Activated effector memory CD4-positive, alpha-beta T cell treated with anti-CD3 and anti-CD28 coated beads, Interleukin-2, amount 50 U/mL, for 16 hours (primary cell): ENCODE measurements at regions not wholly inside any gene's neighbourhood (a gene's known extent, or its start where the extent isn't known, plus 50 kb on each side); places are given as distances from the start of the nearest gene placed in this dataset.

Experiments
- DNase-seq: peaks from one replicate; pipeline ENCODE4 v3.0.0-alpha.2; 2020

GRCh38 chr13:103772576-103772975 lies 706.4 kb upstream of the SLC10A2 start:
- DNase-seq = no peak

- DNase-seq = no peak
Measured at GRCh38 chr13:103762523-103762922, 696.3 kb upstream of the SLC10A2 start.

GRCh38 chr13:103759361-103759760 lies 693.1 kb upstream of the SLC10A2 start:
- no peak for DNase-seq

- no peak for DNase-seq
Measured at GRCh38 chr13:103758222-103758621, 692.0 kb upstream of the SLC10A2 start.

GRCh38 chr13:103757361-103757760 lies 691.1 kb upstream of the SLC10A2 start:
- DNase-seq = no peak

GRCh38 chr13:103754783-103755182 lies 688.6 kb upstream of the SLC10A2 start:
- DNase-seq = no peak

GRCh38 chr13:103734837-103735236 lies 668.6 kb upstream of the SLC10A2 start:
- DNase-seq = no peak

- no peak for DNase-seq
Measured at GRCh38 chr13:103731959-103732358, 665.7 kb upstream of the SLC10A2 start.

GRCh38 chr13:103730407-103730806 lies 664.2 kb upstream of the SLC10A2 start:
- DNase-seq = no peak

- DNase-seq = no peak
Measured at GRCh38 chr13:103726808-103727207, 660.6 kb upstream of the SLC10A2 start.

- DNase-seq = no peak
Measured at GRCh38 chr13:103716718-103717117, 650.5 kb upstream of the SLC10A2 start.

- no peak for DNase-seq
Measured at GRCh38 chr13:103715335-103715734, 649.1 kb upstream of the SLC10A2 start.

GRCh38 chr13:103703246-103703645 lies 637.0 kb upstream of the SLC10A2 start:
- no peak for DNase-seq

- no peak for DNase-seq
Measured at GRCh38 chr13:103698000-103698399, 631.8 kb upstream of the SLC10A2 start.

GRCh38 chr13:103695320-103695719 lies 629.1 kb upstream of the SLC10A2 start:
- DNase-seq = no peak

- no peak for DNase-seq
Measured at GRCh38 chr13:103694471-103694870, 628.3 kb upstream of the SLC10A2 start.

- DNase-seq = no peak
Measured at GRCh38 chr13:103694033-103694432, 627.8 kb upstream of the SLC10A2 start.

GRCh38 chr13:103692442-103692841 lies 626.2 kb upstream of the SLC10A2 start:
- no peak for DNase-seq

GRCh38 chr13:103676329-103676728 lies 610.1 kb upstream of the SLC10A2 start:
- DNase-seq = no peak

- no peak for DNase-seq
Measured at GRCh38 chr13:103671547-103671946, 605.3 kb upstream of the SLC10A2 start.

GRCh38 chr13:103663996-103664395 lies 597.8 kb upstream of the SLC10A2 start:
- no peak for DNase-seq

GRCh38 chr13:103656311-103656710 lies 590.1 kb upstream of the SLC10A2 start:
- no peak for DNase-seq

GRCh38 chr13:103640606-103641005 lies 574.4 kb upstream of the SLC10A2 start:
- DNase-seq = no peak

GRCh38 chr13:103639326-103639725 lies 573.1 kb upstream of the SLC10A2 start:
- DNase-seq = no peak

GRCh38 chr13:103638706-103639105 lies 572.5 kb upstream of the SLC10A2 start:
- no peak for DNase-seq

GRCh38 chr13:103634066-103634465 lies 567.8 kb upstream of the SLC10A2 start:
- no peak for DNase-seq
